HepG2 (cell line): ENCODE measurements at regions not wholly inside any gene's neighbourhood (a gene's known extent, or its start where the extent isn't known, plus 50 kb on each side); places are given as distances from the start of the nearest gene placed in this dataset.

Experiments
- ATAC-seq: fragments of 200-7000 bp; cut with Tn5 transposase; 3 replicates; pipeline ENCODE4 v1.9.1; 2020; ENCODE audit warnings: mild to moderate bottlenecking, moderate library complexity
- BruUV-seq: library from RNA; stranded (reverse); fragments of 400-500 nt; replicated peaks from 2 replicates; lab custom pipeline; 2021; lab: Mats Ljungman, UMichigan
- CTCF ChIA-PET: fragments of 300-600 bp; formaldehyde crosslinking; extraction: SDS; loops from one replicate; lab custom pipeline; 2021; ENCODE audit warnings: low total read pairs, inconsistent platforms, low intra/inter-chr PET ratio; lab: Yijun Ruan, JAX
- POLR2A ChIA-PET: fragments of 350-600 bp; sonication (Branson Sonifier 250); formaldehyde crosslinking; loops from one replicate; lab custom pipeline; 2020; ENCODE audit warnings: antibody characterized with exemption, inconsistent platforms; lab: Yijun Ruan, JAX
- DNase-seq: peaks from one replicate; pipeline ENCODE4 v3.0.0-alpha.2; 2015; ENCODE audit warnings: low spot score
- FAIRE-seq: peaks from 3 replicates; lab custom pipeline; 2011; peaks lifted over from hg19 to GRCh38; lab: Jason Lieb, UNC
- H2AFZ ChIP-seq: one replicate; pipeline ENCODE4 v1.6.1; 2011; ENCODE audit warnings: low read length, inconsistent platforms
- H3K27ac ChIP-seq: fragments of 300-600 bp; 3 replicates; pipeline ENCODE4 v1.8.0; 2011; ENCODE audit warnings: mixed run types, mild to moderate bottlenecking, mixed read lengths, low read length, inconsistent platforms; ENCODE audit not compliant: insufficient read depth; ENCODE audit errors: extremely low read length
- H3K27me3 ChIP-seq, 2 experiments: fragments of 200-600 bp in 1 of 2; 2 replicates in 1 of 2; 3 replicates in 1 of 2; pipeline versions ENCODE4 v1.6.0 to v1.8.0; 2011; ENCODE audit warnings: low read length in 2 of 2, mild to moderate bottlenecking in 2 of 2, moderate library complexity in 2 of 2, inconsistent platforms in 1 of 2; ENCODE audit not compliant: insufficient read depth in 2 of 2, control insufficient read depth in 1 of 2
- H3K36me3 ChIP-seq, 2 experiments: fragments of 200-600 bp in 1 of 2; replicated peaks in 1 of 2; 2 replicates in 1 of 2; 3 replicates in 1 of 2; pipeline versions ENCODE4 v1.5.1 to v1.8.0; 2011; ENCODE audit warnings: low read length in 2 of 2, inconsistent platforms in 1 of 2; ENCODE audit not compliant: insufficient read depth in 2 of 2, control insufficient read depth in 1 of 2
- H3K4me1 ChIP-seq: 2 replicates; pipeline ENCODE4 v1.5.1; 2012; ENCODE audit warnings: low read length, inconsistent platforms; ENCODE audit not compliant: insufficient read depth
- H3K4me2 ChIP-seq: 2 replicates; pipeline ENCODE4 v1.6.0; 2011; ENCODE audit warnings: low read depth, low read length, inconsistent platforms
- H3K4me3 ChIP-seq, 3 experiments: fragments of 200-600 bp in 1 of 3; sonication (generic), shearing (Covaris generic) in 1 of 3; replicated peaks in 1 of 3; 2 replicates each; pipeline ENCODE4 v1.5.1; 2011 to 2016; ENCODE audit warnings: low read length in 3 of 3, inconsistent platforms in 2 of 3, low read depth in 2 of 3, mild to moderate bottlenecking in 2 of 3, control low read depth in 1 of 3, mixed read lengths in 1 of 3; ENCODE audit not compliant: insufficient read depth in 1 of 3
- H3K79me2 ChIP-seq: one replicate; pipeline ENCODE4 v1.6.1; 2011; ENCODE audit warnings: low read length, inconsistent platforms; ENCODE audit not compliant: insufficient read depth
- H3K9ac ChIP-seq: 2 replicates; pipeline ENCODE4 v1.6.0; 2011; ENCODE audit warnings: mild to moderate bottlenecking, low read depth, low read length, inconsistent platforms; ENCODE audit not compliant: insufficient read depth
- H3K9me3 ChIP-seq: 2 replicates; pipeline ENCODE4 v1.5.1; 2012; ENCODE audit warnings: mild to moderate bottlenecking, low read length
- H4K20me1 ChIP-seq: 2 replicates; pipeline ENCODE4 v1.6.0; 2011; ENCODE audit warnings: inconsistent platforms, mild to moderate bottlenecking, low read length, moderate library complexity; ENCODE audit not compliant: insufficient read depth
- MTF1 ChIP-seq: sonication (generic); formaldehyde crosslinking; IDR thresholded peaks from 2 replicates; pipeline ENCODE4 v1.5.0; 2020; ENCODE audit warnings: missing genetic modification reagents
- SSRP1 ChIP-seq: IDR thresholded peaks from 2 replicates; pipeline ENCODE4 v1.6.1; 2016; ENCODE audit warnings: control low read depth
- ZBTB4 ChIP-seq: sonication (generic); formaldehyde crosslinking; IDR thresholded peaks from 2 replicates; pipeline ENCODE4 v1.4.0; 2020; ENCODE audit warnings: missing genetic modification reagents, mild to moderate bottlenecking, borderline replicate concordance
- ZNF136 ChIP-seq: sonication (generic); formaldehyde crosslinking; IDR thresholded peaks from 2 replicates; pipeline ENCODE4 v1.8.1; 2022; ENCODE audit warnings: low read depth, mild to moderate bottlenecking, moderate library complexity, missing genetic modification reagents
- WGBS: methylation state at CpG from one replicate; pipeline ENCODE4 v1.1.6; 2017; ENCODE audit warnings: low lambda C conversion rate; 5-methylcytosine and 5-hydroxymethylcytosine counted together
- in situ Hi-C: cut with HindIII; loops from 2 replicates; pipeline ENCODE4 v1.10.0; 2017; ENCODE audit warnings: low pct_unique_long_range_greater_than_20kb; ENCODE audit not compliant: extremely low pct_ligation_motif_present
- intact Hi-C: fragments of 100-400 bp; cut with micrococcal nuclease; formaldehyde crosslinking; loops from one replicate; pipeline ENCODE4 v1.10.0; 2022; ENCODE audit not compliant: unreplicated experiment
- TF ChIP-seq, protein P1 (sequence below): sonication (generic); formaldehyde crosslinking; IDR thresholded peaks from 2 replicates; pipeline ENCODE4 v1.5.0; 2020; ENCODE audit warnings: mild to moderate bottlenecking, missing genetic modification reagents

DNA sequence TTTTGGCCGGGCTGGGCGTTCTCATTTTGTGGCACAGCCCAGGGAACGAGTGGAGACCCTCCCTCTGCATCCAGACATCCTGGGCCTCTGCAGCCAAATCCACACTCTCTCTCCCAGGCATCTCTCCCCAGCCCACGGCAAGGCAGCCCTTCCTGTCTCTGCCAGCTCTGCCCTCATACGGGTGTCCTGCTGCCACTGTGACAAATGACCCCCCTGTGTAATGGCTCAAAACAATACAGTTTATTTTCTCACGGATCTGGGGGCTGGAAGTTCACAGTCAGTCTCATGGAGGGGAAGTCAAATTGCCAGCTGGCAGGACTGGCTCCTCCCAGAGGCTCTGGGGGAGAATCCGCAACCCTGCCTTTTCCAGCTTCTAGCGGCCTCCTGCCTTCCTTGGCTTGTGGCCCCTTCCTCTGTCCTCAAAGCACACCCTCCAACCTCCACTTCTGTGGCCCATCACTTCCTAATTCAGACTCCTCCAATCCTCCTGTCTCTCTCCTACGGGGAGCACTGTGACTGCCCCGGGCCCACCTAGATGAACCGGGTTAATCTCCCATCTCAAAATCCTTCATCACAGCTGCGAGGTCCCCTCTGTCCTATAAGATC, 70.2 kb upstream of the COL5A1 start:
- H3K4me1 ChIP-seq = no peaks in the 10 kb centered on the region
- no peaks in the 10 kb centered on the region for H3K79me2 ChIP-seq
- FAIRE-seq (no peak), ATAC-seq (peak; percentile 17; the same call in 2 of the 3 replicates), DNase-seq (no peak)
- POLR2A ChIA-PET = no interaction called here
- no peaks in the 10 kb centered on the region for H4K20me1 ChIP-seq
- no peak overlapping the region for H3K4me2 ChIP-seq
- no peak overlapping the region for H3K4me3 ChIP-seq
- TF ChIP-seq, protein P1, sequence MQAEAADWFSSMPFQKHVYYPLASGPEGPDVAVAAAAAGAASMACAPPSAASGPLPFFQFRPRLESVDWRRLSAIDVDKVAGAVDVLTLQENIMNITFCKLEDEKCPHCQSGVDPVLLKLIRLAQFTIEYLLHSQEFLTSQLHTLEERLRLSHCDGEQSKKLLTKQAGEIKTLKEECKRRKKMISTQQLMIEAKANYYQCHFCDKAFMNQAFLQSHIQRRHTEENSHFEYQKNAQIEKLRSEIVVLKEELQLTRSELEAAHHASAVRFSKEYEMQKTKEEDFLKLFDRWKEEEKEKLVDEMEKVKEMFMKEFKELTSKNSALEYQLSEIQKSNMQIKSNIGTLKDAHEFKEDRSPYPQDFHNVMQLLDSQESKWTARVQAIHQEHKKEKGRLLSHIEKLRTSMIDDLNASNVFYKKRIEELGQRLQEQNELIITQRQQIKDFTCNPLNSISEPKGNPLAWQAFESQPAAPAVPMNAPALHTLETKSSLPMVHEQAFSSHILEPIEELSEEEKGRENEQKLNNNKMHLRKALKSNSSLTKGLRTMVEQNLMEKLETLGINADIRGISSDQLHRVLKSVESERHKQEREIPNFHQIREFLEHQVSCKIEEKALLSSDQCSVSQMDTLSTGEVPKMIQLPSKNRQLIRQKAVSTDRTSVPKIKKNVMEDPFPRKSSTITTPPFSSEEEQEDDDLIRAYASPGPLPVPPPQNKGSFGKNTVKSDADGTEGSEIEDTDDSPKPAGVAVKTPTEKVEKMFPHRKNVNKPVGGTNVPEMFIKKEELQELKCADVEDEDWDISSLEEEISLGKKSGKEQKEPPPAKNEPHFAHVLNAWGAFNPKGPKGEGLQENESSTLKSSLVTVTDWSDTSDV (CRISPR knock-in tag) = no peak
- TF ChIP-seq ZNF136 (no peak), ZBTB4 (CRISPR knock-in tag) (no peak), SSRP1 (CRISPR knock-in tag) (no peak), MTF1 (CRISPR knock-in tag) (no peak)
- 31% methylated on average over 11 of the region's 12 CpGs for WGBS
- in situ Hi-C loops (no loop called here), intact Hi-C loops (no loop called here)
- no peak overlapping the region for H2AFZ ChIP-seq
- H3K27me3 ChIP-seq = peaks cover 0 to 14% of the 10 kb centered on the region in 2 experiments; a peak in 2 of 5 replicates
- CTCF ChIA-PET = no interaction called here
- no peak overlapping the region for H3K9ac ChIP-seq
- H3K36me3 ChIP-seq = no peaks in the 10 kb centered on the region
- no peak overlapping the region for H3K27ac ChIP-seq
- H3K9me3 ChIP-seq = no peaks in the 10 kb centered on the region
- no TSS peak for BruUV-seq
